ENCODE measurements at regions not wholly inside any gene's neighbourhood (a gene's known extent, or its start where the extent isn't known, plus 50 kb on each side); places are given as distances from the start of the nearest gene placed in this dataset.

DNA sequence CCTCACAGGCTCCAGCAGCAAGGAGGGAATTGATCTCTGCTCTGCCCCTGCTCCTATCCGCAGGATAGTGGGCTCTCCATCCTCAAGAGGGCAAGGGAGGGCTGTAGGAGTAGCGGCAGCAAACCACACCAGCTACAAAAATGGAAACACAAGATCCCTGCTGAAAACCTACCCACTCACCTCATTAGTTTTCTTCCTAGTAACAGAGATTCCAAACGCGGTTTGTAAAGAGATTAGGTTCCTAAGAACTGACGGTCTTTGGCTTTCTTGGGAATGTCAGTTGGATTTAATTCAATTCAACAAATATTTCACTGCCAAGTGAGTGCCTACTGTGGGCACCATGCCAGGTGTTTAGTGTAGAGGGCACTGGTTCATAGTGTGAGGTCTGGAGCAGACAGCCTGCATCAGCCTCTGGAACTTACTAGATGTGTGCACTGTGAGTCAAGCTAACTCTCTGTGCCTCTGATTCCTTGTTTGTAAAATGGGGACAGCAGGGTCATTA is 84.7 kb downstream of the MRPL46 start:
- DNase-seq (ENCODE audit: low read depth in 2 of 2), result no peak

DNA sequence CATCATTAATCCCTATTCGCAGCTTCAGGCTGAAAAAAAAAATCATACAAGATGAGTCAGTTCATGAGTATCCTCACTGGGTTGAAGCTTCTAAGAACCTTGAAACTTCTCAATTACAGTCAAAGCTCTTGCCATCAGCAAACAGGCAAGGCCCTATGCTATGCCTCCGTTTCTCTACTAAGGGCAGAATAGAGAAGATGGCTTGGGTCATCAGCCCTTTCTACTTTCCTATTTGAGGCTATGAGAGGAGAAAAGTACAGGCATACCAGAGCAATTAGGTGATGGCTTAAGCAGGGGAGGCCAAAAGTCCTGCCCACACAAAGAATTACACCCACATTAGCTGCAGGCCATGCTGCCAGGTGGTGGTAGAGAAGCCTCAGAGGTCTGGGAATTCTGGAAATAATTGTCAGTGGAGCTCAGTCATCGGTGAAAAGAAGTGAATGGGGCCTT is 89.0 kb downstream of the MRPL46 start:
- no peak for DNase-seq (ENCODE audit: low read depth in 2 of 2)

GRCh38 chr15:88377509-88377908 is 89.7 kb downstream of the MRPL46 start:
- DNase-seq (ENCODE audit: low read depth in 2 of 2), result no peak

- no peak for DNase-seq (ENCODE audit: low read depth in 2 of 2)
Measured at GRCh38 chr15:88376574-88377174, 90.5 kb downstream of the MRPL46 start.

GRCh38 chr15:88375234-88375927 is 91.8 kb downstream of the MRPL46 start:
- DNase-seq (ENCODE audit: low read depth in 2 of 2), result no peak

DNA sequence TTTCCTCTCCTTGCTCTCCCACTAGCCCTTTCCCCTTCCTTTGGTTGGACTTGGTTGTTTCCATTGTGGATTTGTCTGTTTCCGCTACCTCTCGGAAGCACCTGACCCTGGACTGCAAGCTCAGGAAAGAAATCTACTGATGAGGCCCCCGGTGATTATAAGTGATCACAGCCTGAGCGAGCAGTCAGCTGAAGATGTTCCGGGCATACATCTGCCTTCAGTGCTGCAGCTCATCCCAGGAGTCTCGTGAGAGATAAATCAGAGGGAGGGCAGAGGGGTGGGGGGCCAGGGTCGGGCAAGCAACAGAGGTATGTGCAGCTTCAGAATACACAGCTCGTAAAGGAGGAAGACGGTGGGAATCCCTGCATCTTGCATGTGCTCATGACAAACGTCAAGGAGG is 102.1 kb downstream of the MRPL46 start:
- no peak for DNase-seq (ENCODE audit: low read depth in 2 of 2)

GRCh38 chr15:88348579-88349230 is 92.2 kb upstream of the NTRK3 start:
- DNase-seq (ENCODE audit: low read depth in 2 of 2), result no peak

DNA sequence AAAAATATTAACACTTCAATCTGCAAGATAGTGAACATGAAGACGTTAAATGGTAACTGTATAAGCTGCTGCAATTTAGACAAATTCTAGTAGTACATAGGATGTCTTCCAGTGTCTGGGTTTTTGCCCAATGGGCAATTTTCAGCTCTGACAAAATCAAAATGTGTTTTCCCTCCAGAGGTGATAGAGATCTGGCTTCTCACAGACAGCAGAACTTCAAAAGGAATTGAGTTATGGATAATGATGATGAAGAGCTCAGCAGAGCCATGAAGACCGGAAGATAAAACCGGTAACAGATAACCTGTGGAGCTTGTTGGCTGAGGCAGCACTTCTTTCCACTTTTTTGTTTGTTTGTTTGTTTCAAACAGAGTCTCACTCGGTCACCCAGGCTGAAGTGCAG is 89.4 kb upstream of the NTRK3 start:
- no peak for DNase-seq (ENCODE audit: low read depth in 2 of 2)

DNA sequence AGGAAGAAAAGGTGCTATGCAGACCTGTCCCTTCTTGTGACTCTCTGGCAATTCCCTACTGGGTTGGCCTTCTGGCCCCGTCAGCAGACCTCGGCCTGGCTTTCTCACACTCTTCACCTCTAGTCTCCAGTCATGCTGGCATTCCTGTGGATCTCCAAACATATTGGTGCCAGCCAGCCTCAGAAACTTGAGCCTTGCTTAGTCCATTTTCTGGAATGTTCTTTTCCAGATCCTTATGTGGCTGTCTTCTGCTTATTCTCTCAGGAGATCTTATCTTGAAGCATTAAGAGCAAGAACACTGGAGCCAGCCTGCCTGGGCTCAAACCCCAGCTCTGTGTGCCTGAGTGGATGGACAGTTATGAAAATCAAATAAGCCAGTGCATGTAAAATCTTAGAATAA is 88.2 kb upstream of the NTRK3 start:
- DNase-seq (ENCODE audit: low read depth in 2 of 2), result no peak

- no peak for DNase-seq (ENCODE audit: low read depth in 2 of 2)
Measured at GRCh38 chr15:88342666-88343065, 86.1 kb upstream of the NTRK3 start.

DNA sequence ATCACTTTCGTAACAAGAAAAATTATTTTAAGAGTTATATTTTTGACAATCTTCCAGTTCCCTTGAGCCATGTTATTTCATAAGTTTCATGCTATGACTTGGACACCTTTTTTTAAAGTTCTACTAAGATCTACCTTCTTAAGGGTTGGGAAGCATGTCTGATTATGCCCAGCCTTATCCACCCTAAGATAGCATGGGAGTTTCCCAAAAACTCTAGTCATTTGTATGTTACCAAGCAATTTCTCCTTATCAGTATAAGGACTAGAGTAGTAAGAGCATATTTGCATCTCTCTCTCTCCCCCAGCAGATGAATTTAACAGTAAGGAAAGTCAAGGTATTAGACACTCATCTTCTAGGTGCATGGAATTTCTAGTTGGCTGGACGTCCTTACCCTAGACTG is 85.1 kb upstream of the NTRK3 start:
- DNase-seq (ENCODE audit: low read depth in 2 of 2), result no peak

GRCh38 chr15:88341006-88341405 is 84.5 kb upstream of the NTRK3 start:
- DNase-seq (ENCODE audit: low read depth in 2 of 2), result no peak

DNA sequence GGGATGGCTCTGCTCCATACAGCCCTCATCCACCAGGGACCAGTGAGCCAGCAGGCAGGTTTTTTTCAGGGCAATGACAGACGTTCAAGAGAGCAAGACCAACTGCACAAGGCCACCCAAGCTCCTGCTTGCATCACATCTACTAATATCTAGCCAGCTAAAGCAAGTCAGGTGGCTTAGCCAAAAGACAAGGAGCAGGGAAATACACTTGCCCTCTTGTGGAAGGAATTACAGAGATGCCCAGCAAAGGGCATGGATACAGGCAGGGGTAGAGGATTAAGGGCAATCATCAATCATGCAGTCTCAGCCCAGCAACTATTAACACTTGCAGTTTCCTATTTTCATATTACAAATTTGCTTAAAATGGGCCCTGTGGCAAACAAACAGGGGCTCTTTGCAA is 81.5 kb upstream of the NTRK3 start:
- DNase-seq (ENCODE audit: low read depth in 2 of 2), result no peak

- DNase-seq (ENCODE audit: low read depth in 2 of 2), result no peak
Measured at GRCh38 chr15:88335074-88335473, 78.5 kb upstream of the NTRK3 start.

GRCh38 chr15:88334436-88334835 is 77.9 kb upstream of the NTRK3 start:
- DNase-seq (ENCODE audit: low read depth in 2 of 2), result no peak

DNA sequence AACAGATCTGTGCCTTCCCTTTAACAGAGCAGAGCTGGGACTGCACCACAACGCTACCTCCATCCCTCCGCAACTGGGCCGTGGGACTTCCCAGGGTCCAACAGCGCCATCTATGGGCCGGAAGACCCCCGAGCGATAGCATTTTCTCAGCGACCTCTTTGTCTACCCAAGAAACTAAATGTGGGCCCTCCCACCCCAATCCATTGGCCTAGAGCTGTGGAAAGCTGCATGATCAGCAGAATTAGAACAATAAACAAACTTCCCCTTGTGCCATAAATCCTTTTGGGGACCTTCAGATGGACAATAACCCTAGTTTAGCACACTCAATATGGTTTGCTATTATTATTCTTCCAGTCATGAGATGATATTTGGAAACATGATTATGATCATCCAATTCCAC is 74.8 kb upstream of the NTRK3 start:
- peak in 1 of 2 donors; percentile 14 for DNase-seq (ENCODE audit: low read depth in 2 of 2)

DNA sequence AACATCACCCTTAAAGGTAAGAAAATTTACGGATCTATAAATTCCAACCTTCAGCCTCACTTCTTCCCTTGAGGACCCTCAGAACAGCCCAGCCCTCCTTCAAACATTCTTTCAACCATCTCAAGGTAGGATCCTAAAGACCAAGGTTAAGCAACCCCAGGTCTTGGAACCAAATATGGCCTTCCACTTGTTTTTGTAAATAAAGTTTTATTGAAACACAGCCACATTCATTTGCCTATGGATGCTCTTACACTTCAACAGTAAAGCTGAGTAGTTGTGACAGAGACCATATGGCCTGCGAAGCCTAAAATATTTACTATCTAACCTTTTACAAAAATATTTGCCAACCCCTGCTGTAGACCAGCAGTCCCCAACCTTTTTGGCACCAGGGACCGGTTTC is 70.4 kb upstream of the NTRK3 start:
- no peak for DNase-seq (ENCODE audit: low read depth in 2 of 2)

GRCh38 chr15:88324741-88325065 is 68.2 kb upstream of the NTRK3 start:
- no peak for DNase-seq (ENCODE audit: low read depth in 2 of 2)

GRCh38 chr15:88323976-88324740 is 67.6 kb upstream of the NTRK3 start:
- no peak for DNase-seq (ENCODE audit: low read depth in 2 of 2)

GRCh38 chr15:88323468-88323867 is 66.9 kb upstream of the NTRK3 start:
- DNase-seq (ENCODE audit: low read depth in 2 of 2), result no peak

GRCh38 chr15:88322461-88322860 is 65.9 kb upstream of the NTRK3 start:
- DNase-seq (ENCODE audit: low read depth in 2 of 2), result no peak

DNA sequence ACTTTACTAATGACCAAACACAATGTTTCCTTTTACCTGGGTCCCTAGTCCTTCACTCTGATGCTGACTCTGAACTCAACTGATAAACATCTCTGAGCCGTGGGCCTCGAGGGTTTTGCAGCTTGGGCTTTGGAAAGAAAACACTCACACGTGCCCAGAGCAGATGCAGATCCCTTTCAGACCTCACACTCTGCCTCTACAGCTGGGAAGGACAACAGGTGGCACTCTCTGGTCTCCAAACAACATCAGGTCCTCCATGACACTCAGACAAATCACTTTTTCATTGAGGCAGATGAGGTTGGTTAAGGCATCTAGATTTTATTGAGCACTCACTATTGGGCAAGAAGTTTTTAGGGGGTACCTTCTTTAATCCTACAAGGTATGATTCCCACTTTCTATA is 64.7 kb upstream of the NTRK3 start:
- no peak for DNase-seq (ENCODE audit: low read depth in 2 of 2)
